GM12875 (cell line): ENCODE measurements at regions not wholly inside any gene's neighbourhood (a gene's known extent, or its start where the extent isn't known, plus 50 kb on each side); places are given as distances from the start of the nearest gene placed in this dataset.

ENCODE experiments used
- H3K4me3 ChIP-seq: one replicate; pipeline ENCODE4 v1.5.1; 2011; ENCODE audit warnings: low read depth, low read length, control low read depth
- CTCF ChIP-seq: IDR thresholded peaks from 2 replicates; pipeline ENCODE4 v1.5.1; 2011; ENCODE audit warnings: low read depth, mild to moderate bottlenecking, control low read depth, inconsistent platforms, low read length, moderate library complexity, borderline replicate concordance; ENCODE audit not compliant: insufficient read depth

GRCh38 chr2:13485256-13485655 lies 768.5 kb downstream of the TRIB2 start:
- no peak for TF ChIP-seq CTCF
- H3K4me3 ChIP-seq, result no peak overlapping the region

- H3K4me3 ChIP-seq, result no peak overlapping the region
- TF ChIP-seq CTCF, result no peak
Observed at GRCh38 chr2:13488965-13489364, 772.2 kb downstream of the TRIB2 start.

- no peak overlapping the region for H3K4me3 ChIP-seq
- TF ChIP-seq CTCF, result no peak
Observed at GRCh38 chr2:13492262-13492661, 775.5 kb downstream of the TRIB2 start.

- H3K4me3 ChIP-seq, result no peak overlapping the region
- no peak for TF ChIP-seq CTCF
Observed at GRCh38 chr2:13495051-13495450, 778.3 kb downstream of the TRIB2 start.

- no peak overlapping the region for H3K4me3 ChIP-seq
- no peak for TF ChIP-seq CTCF
Observed at GRCh38 chr2:13504808-13505207, 788.1 kb downstream of the TRIB2 start.

GRCh38 chr2:13508671-13509070 lies 791.9 kb downstream of the TRIB2 start:
- no peak overlapping the region for H3K4me3 ChIP-seq
- no peak for TF ChIP-seq CTCF

- no peak overlapping the region for H3K4me3 ChIP-seq
- no peak for TF ChIP-seq CTCF
Observed at GRCh38 chr2:13515254-13515653, 798.5 kb downstream of the TRIB2 start.
